Astrocyte (in vitro differentiated cells and primary cell): ENCODE measurements at regions not wholly inside any gene's neighbourhood (a gene's known extent, or its start where the extent isn't known, plus 50 kb on each side); places are given as distances from the start of the nearest gene placed in this dataset.

Experiments used
- DNase-seq: peaks from one replicate; pipeline ENCODE4 v3.0.0-alpha.2; 2010; ENCODE audit warnings: low read depth
- FAIRE-seq: peaks from 2 replicates; lab custom pipeline; 2011; peaks lifted over from hg19 to GRCh38; lab: Jason Lieb, UNC
- H2AFZ ChIP-seq: 2 replicates; pipeline ENCODE4 v1.6.0; 2012; ENCODE audit warnings: low read depth, low read length, inconsistent platforms
- H3K27ac ChIP-seq: 2 replicates; pipeline ENCODE4 v1.5.1; 2011; ENCODE audit warnings: low read depth, low read length, inconsistent platforms
- H3K27me3 ChIP-seq: 2 replicates; pipeline ENCODE4 v1.6.0; 2011; ENCODE audit warnings: low read length, inconsistent platforms; ENCODE audit not compliant: insufficient read depth
- H3K36me3 ChIP-seq: 2 replicates; pipeline ENCODE4 v1.5.1; 2011; ENCODE audit warnings: low read length, inconsistent platforms; ENCODE audit not compliant: insufficient read depth
- H3K4me1 ChIP-seq: 2 replicates; pipeline ENCODE4 v1.5.1; 2011; ENCODE audit warnings: low read length, inconsistent platforms; ENCODE audit not compliant: insufficient read depth
- H3K4me2 ChIP-seq: 2 replicates; pipeline ENCODE4 v1.6.0; 2012; ENCODE audit warnings: low read length, inconsistent platforms
- H3K4me3 ChIP-seq: 2 replicates; pipeline ENCODE4 v1.5.1; 2011; ENCODE audit warnings: low read depth, mild to moderate bottlenecking, low read length, inconsistent platforms; ENCODE audit not compliant: insufficient read depth
- H3K79me2 ChIP-seq: 2 replicates; pipeline ENCODE4 v1.6.0; 2012; ENCODE audit warnings: mild to moderate bottlenecking, low read length, inconsistent platforms; ENCODE audit not compliant: insufficient read depth
- H3K9ac ChIP-seq: 2 replicates; pipeline ENCODE4 v1.6.0; 2012; ENCODE audit warnings: mild to moderate bottlenecking, low read length, inconsistent platforms
- H3K9me3 ChIP-seq: 2 replicates; pipeline ENCODE4 v1.5.1; 2012; ENCODE audit warnings: low read depth, mild to moderate bottlenecking, low read length, inconsistent platforms; ENCODE audit not compliant: insufficient read depth
- H4K20me1 ChIP-seq: 2 replicates; pipeline ENCODE4 v1.6.0; 2012; ENCODE audit warnings: low read length, inconsistent platforms; ENCODE audit not compliant: insufficient read depth
- H3K27ac Mint-ChIP-seq: one replicate; pipeline ENCODE4 v1.8.0; 2021; ENCODE audit warnings: mild to moderate bottlenecking, mixed read lengths; ENCODE audit not compliant: unreplicated experiment
- H3K27me3 Mint-ChIP-seq: one replicate; pipeline ENCODE4 v1.8.0; 2021; ENCODE audit warnings: low read depth, mixed read lengths; ENCODE audit not compliant: unreplicated experiment
- H3K36me3 Mint-ChIP-seq: one replicate; pipeline ENCODE4 v1.8.0; 2021; ENCODE audit warnings: low read depth, mixed read lengths; ENCODE audit not compliant: unreplicated experiment
- H3K4me1 Mint-ChIP-seq: one replicate; pipeline ENCODE4 v1.8.0; 2021; ENCODE audit warnings: low read depth, mixed read lengths; ENCODE audit not compliant: unreplicated experiment
- H3K4me3 Mint-ChIP-seq: one replicate; pipeline ENCODE4 v1.8.0; 2021; ENCODE audit warnings: mild to moderate bottlenecking, moderate library complexity, mixed read lengths; ENCODE audit not compliant: unreplicated experiment
- H3K9me3 Mint-ChIP-seq: one replicate; pipeline ENCODE4 v1.8.0; 2021; ENCODE audit warnings: mild to moderate bottlenecking, mixed read lengths; ENCODE audit not compliant: unreplicated experiment
- EZH2 ChIP-seq: IDR thresholded peaks from 2 replicates; pipeline ENCODE4 v1.6.1; 2012; ENCODE audit warnings: mild to moderate bottlenecking, low read length, inconsistent platforms; ENCODE audit not compliant: insufficient read depth
- TF ChIP-seq, protein P1 (sequence below): IDR thresholded peaks from 2 replicates; pipeline ENCODE4 v1.5.1; 2011; ENCODE audit warnings: low read depth, mild to moderate bottlenecking, inconsistent platforms, low read length, moderate library complexity; ENCODE audit not compliant: insufficient read depth

DNA sequence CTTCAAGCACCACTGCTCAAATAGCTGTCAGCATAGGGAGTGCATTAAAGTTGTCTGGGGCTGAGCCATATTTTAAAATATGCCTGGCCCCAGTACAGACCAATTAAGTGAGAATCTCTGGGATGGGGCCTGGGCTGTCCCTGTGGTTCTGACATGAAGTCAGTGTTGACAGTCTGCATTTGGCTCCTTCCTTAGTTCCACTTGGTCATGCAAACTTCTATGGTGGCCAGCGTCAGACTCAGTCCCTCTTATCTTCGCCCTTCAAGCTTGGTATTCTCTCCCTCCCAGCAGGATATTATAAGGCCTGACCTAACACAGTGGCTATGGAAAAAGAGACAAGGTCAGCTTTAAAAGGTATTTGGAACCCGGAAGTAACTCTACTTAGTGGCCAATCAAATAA, 177.2 kb downstream of the PMP22 start:
- no peak overlapping the region for H2AFZ ChIP-seq
- no peaks in the 10 kb centered on the region for H3K9me3 ChIP-seq
- H4K20me1 ChIP-seq, result no peaks in the 10 kb centered on the region
- no peak for TF ChIP-seq EZH2
- TF ChIP-seq, protein P1, sequence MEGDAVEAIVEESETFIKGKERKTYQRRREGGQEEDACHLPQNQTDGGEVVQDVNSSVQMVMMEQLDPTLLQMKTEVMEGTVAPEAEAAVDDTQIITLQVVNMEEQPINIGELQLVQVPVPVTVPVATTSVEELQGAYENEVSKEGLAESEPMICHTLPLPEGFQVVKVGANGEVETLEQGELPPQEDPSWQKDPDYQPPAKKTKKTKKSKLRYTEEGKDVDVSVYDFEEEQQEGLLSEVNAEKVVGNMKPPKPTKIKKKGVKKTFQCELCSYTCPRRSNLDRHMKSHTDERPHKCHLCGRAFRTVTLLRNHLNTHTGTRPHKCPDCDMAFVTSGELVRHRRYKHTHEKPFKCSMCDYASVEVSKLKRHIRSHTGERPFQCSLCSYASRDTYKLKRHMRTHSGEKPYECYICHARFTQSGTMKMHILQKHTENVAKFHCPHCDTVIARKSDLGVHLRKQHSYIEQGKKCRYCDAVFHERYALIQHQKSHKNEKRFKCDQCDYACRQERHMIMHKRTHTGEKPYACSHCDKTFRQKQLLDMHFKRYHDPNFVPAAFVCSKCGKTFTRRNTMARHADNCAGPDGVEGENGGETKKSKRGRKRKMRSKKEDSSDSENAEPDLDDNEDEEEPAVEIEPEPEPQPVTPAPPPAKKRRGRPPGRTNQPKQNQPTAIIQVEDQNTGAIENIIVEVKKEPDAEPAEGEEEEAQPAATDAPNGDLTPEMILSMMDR, result no peak
- Mint-ChIP-seq H3K27me3 (no peaks in the 10 kb centered on the region), H3K27ac (no peak overlapping the region), H3K36me3 (no peaks in the 10 kb centered on the region), H3K9me3 (no peaks in the 10 kb centered on the region), H3K4me1 (peaks cover 7% of the 10 kb centered on the region), H3K4me3 (no peak overlapping the region)
- H3K4me2 ChIP-seq, result no peak overlapping the region
- no peaks in the 10 kb centered on the region for H3K4me1 ChIP-seq
- no peaks in the 10 kb centered on the region for H3K79me2 ChIP-seq
- H3K9ac ChIP-seq, result no peak overlapping the region
- FAIRE-seq (no peak), DNase-seq (no peak)
- no peaks in the 10 kb centered on the region for H3K36me3 ChIP-seq
- H3K27ac ChIP-seq, result no peak overlapping the region
- no peak overlapping the region for H3K4me3 ChIP-seq
- H3K27me3 ChIP-seq, result peaks cover 4% of the 10 kb centered on the region

DNA sequence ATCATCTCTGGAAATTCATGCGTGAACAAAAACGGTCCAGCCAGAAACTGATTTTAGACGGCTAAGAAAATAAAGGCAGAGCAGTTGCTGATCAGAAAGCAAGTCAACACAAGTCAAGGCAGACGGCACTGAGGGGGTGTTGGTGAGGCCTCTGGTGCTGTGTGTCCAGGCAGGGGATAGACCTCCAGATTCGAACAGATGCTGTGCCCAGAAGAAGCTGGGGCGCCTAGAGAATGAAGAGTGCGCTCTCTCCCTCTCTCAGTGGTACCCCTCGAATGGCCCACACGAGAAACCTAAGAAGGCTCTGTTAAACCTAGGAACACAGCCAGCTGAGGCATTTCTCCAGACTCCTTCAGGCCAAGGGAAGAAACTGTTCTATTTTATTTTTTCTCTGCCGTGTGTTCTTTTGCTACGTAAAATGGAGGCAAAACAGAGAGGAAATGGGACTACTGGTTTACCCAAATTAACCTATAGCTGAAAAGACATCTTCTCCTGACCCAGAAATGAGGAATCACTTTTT, 178.3 kb downstream of the PMP22 start:
- no peak overlapping the region for H3K4me3 Mint-ChIP-seq
- H2AFZ ChIP-seq, result no peak overlapping the region
- no peaks in the 10 kb centered on the region for H3K36me3 ChIP-seq
- FAIRE-seq (no peak), DNase-seq (no peak)
- H3K9me3 Mint-ChIP-seq, result no peaks in the 10 kb centered on the region
- no peak overlapping the region for H3K27ac Mint-ChIP-seq
- no peak overlapping the region for H3K4me2 ChIP-seq
- H3K36me3 Mint-ChIP-seq, result no peaks in the 10 kb centered on the region
- no peak overlapping the region for H3K4me3 ChIP-seq
- TF ChIP-seq, protein P1, result no peak
- no peak for TF ChIP-seq EZH2
- no peak overlapping the region for H3K9ac ChIP-seq
- H3K27ac ChIP-seq, result no peak overlapping the region
- no peaks in the 10 kb centered on the region for H3K9me3 ChIP-seq
- H3K79me2 ChIP-seq, result no peaks in the 10 kb centered on the region
- H3K27me3 Mint-ChIP-seq, result no peaks in the 10 kb centered on the region
- no peaks in the 10 kb centered on the region for H4K20me1 ChIP-seq
- H3K27me3 ChIP-seq, result peaks cover 4% of the 10 kb centered on the region
- no peaks in the 10 kb centered on the region for H3K4me1 ChIP-seq
- H3K4me1 Mint-ChIP-seq, result peaks cover 4% of the 10 kb centered on the region

DNA sequence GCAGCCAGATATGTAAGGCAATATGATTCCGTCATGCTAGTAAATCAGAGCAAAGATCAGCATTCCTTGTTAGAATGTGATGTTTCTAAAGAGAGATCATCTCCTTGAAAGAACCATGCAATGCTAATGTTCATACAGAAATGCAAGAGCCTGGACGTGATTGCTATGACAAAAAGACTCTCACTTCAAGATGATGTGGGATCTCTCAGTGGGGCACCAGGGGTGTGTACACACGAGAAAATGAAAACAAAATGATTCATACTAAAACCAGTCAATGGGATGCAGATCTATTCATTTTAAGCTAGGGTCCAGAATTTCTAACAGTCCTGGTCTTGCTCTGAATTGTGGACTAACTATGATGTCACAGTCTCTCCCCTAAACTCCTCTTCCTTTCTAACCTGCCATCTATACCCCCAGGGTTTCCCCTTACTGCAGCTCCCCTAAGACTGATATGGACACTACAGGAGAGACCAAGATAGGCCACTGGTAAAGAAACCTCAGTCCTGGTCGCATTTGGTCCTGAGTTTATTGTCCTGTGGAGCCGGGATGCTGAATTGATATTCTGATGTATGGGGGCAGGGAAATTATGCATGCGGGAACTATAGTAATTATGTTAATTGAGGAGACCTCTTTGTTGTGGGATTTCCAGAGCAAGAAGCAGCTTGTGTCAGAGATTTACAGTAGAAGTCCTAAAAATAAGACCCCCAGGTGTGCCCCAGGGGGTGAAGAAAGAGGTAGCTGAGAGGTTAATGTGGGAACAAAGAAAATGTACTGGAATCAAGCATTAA, 179.0 kb downstream of the PMP22 start:
- no peak overlapping the region for H3K27ac ChIP-seq
- Mint-ChIP-seq H3K27ac (no peak overlapping the region), H3K36me3 (no peaks in the 10 kb centered on the region), H3K4me1 (peaks cover 4% of the 10 kb centered on the region), H3K9me3 (no peaks in the 10 kb centered on the region), H3K4me3 (no peak overlapping the region), H3K27me3 (no peaks in the 10 kb centered on the region)
- no peaks in the 10 kb centered on the region for H3K79me2 ChIP-seq
- no peak overlapping the region for H3K4me3 ChIP-seq
- no peak for DNase-seq
- H3K27me3 ChIP-seq, result peaks cover 4% of the 10 kb centered on the region
- H3K4me1 ChIP-seq, result no peaks in the 10 kb centered on the region
- no peaks in the 10 kb centered on the region for H3K36me3 ChIP-seq
- no peaks in the 10 kb centered on the region for H3K9me3 ChIP-seq
- no peak for FAIRE-seq
- no peak overlapping the region for H3K4me2 ChIP-seq
- TF ChIP-seq EZH2, result no peak
- TF ChIP-seq, protein P1, result no peak
- H2AFZ ChIP-seq, result no peak overlapping the region
- H3K9ac ChIP-seq, result no peak overlapping the region
- no peaks in the 10 kb centered on the region for H4K20me1 ChIP-seq
